ENCODE measurements at regions not wholly inside any gene's neighbourhood (a gene's known extent, or its start where the extent isn't known, plus 50 kb on each side); places are given as distances from the start of the nearest gene placed in this dataset.

DNA sequence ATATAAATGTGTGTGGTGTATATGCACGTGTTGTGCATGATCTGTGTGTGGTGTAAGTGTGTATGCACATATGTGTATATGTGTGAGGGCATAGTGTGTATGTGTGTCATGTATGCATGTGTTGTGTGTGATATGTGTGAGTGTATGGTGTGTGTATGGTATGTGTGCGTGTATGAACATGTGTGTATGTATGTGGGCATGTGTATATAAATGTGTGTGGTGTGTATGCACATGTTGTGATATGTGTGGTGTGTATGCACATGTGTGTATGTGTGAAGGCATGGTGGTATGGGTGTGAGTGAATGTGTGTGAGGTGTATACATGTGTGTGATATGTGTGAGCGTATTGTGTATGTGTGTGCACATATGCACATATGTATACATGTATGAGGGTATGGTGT, 198.7 kb downstream of the RBFOX3 start:
- Mint-ChIP-seq H3K27me3 (peaks cover 22% of the 10 kb centered on the region), H3K27ac (no peak overlapping the region), H3K9me3 (no peaks in the 10 kb centered on the region), H3K36me3 (no peaks in the 10 kb centered on the region), H3K4me1 (no peaks in the 10 kb centered on the region), H3K4me3 (no peak overlapping the region)
- no peak for DNase-seq

DNA sequence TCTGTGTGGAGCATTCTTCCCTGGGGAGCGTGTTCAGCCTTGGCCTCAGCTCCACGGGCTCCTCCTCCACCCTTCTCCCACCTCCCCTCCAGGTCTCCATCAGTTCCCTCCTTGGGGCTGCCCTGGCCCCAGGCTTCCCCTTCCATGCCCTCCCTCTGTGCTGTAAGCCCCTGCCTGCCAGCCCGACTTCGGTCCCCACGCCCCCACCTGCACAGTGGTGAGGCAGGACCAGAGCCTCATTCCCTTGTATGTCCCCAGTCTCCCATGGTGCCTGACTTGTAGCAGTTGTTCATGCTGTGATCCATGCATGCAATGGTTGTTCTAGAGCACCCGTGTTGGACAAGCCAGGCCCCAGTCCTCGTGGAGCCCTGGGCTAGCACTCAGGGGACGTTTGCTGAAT, 199.4 kb downstream of the RBFOX3 start:
- no peaks in the 10 kb centered on the region for H3K4me1 Mint-ChIP-seq

DNA sequence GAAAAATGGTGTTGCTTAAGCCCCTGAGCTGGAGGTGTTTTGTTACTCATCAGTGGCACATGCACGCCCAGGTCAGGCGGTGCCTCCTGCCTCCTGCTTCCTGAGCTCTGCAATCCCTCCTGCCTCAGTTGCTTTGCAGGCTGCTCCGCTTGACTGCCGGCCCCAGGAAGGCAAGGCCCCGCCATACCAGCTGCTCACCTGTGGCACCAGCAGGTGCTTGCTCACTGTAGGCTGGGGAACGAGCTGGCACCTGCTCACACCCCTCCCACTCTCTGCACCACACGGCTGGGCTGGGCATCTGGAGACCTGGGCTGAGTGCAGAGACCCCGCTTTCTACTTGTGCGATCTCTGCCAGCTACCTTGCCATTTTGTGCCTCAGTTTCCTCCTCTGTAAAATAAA, 200.2 kb downstream of the RBFOX3 start:
- peaks cover 31% of the 10 kb centered on the region for H3K27me3 Mint-ChIP-seq
- no peak overlapping the region for H3K4me3 Mint-ChIP-seq
- DNase-seq, result no peak
- H3K9me3 Mint-ChIP-seq, result no peaks in the 10 kb centered on the region
- H3K27ac Mint-ChIP-seq, result no peak overlapping the region
- H3K36me3 Mint-ChIP-seq, result no peaks in the 10 kb centered on the region
- H3K4me1 Mint-ChIP-seq, result no peaks in the 10 kb centered on the region

More for the DNA sequence above, 199.4 kb downstream of the RBFOX3 start:
- no peak for DNase-seq
- H3K27me3 Mint-ChIP-seq, result peaks cover 29% of the 10 kb centered on the region
- no peak overlapping the region for H3K27ac Mint-ChIP-seq
- H3K4me3 Mint-ChIP-seq, result no peak overlapping the region
- H3K9me3 Mint-ChIP-seq, result no peaks in the 10 kb centered on the region
- no peaks in the 10 kb centered on the region for H3K36me3 Mint-ChIP-seq

DNA sequence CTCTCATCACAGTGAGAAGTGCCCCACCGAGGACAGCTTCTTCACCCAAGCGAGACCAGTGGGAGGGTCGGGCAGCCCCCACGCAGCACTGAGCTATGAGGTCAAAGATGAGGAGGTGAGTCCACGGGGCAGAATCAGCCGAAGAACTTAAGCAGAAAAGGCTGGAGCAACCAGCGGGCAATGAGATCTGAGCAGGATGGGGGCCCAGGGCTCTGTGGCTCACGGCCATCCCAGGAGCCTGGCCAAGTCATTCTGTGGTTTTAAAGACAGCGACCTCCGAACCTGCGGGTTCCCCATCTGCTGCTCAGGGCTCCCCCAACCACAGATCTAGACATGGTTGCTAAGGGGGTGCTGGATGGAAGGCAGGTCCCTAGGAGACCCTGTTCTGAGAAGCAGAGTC, 202.6 kb downstream of the RBFOX3 start:
- no peaks in the 10 kb centered on the region for H3K36me3 Mint-ChIP-seq
- no peak for DNase-seq
- H3K4me1 Mint-ChIP-seq, result no peaks in the 10 kb centered on the region
- no peaks in the 10 kb centered on the region for H3K9me3 Mint-ChIP-seq
- H3K27me3 Mint-ChIP-seq, result peaks cover 45% of the 10 kb centered on the region
- H3K27ac Mint-ChIP-seq, result no peak overlapping the region
- no peak overlapping the region for H3K4me3 Mint-ChIP-seq

DNA sequence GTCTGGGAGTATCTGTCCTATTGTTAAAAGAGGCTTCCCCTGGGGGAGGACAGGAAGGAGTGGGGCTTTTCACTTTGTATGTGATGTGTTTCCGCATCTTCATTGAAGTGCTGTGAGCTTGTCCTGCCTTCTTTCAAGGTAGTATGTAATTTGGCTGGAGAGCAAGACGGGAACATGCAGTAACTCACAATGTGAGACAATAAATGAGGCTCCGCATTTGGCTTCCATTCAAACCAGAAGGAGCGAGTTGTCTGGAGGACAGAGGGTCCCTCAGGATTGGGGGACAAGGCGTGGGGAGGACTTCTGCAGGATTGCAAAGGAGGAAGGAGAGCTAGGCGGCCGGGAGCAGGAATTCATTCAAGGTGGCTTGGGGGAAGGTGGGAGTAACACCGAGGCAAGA, 203.5 kb downstream of the RBFOX3 start:
- no peak for DNase-seq
- Mint-ChIP-seq H3K9me3 (no peaks in the 10 kb centered on the region), H3K4me3 (no peak overlapping the region), H3K4me1 (no peaks in the 10 kb centered on the region), H3K36me3 (no peaks in the 10 kb centered on the region), H3K27ac (no peak overlapping the region), H3K27me3 (peaks cover 50% of the 10 kb centered on the region)

DNA sequence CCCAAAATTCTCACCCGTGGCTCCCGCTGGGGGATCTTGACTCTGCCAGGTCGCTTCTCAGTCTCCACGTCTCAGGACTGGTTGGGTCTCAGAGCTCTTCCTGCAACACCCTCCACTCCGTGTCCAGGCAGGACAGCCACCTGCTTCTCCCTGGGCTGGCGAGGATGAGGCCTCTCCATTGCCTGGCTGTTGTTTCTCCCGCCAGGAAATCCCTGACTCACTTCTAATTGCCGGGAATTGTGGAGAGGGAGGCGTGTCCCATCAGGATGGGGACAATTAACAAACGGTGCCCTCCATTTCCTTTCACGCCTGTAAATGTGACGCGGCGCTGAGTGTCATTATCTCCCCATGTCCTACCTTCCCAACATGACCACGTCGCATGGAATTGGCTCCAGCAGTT, 204.5 kb downstream of the RBFOX3 start:
- Mint-ChIP-seq H3K27me3 (peaks cover 58% of the 10 kb centered on the region), H3K9me3 (no peaks in the 10 kb centered on the region), H3K36me3 (no peaks in the 10 kb centered on the region), H3K4me1 (peaks cover 2% of the 10 kb centered on the region), H3K27ac (no peak overlapping the region), H3K4me3 (no peak overlapping the region)
- no peak for DNase-seq

DNA sequence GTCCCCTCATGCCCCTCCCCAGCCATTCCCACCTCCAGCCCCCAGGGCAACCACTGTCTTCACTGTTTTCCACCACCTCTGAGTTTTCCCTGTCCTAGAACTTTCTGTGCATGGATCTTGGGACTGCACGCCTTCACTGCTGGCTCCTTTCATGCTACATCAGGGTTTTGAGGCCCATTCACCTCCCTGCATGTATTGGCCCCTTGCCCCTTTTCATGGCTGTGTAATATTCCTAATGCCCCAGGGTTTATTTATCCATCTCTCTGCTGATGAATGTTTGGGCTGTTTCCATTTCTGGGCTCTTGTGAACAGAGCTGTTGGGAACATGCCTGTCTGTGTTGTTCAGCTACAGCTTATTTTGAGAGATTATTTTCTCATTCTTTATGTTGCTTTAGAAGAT, 205.0 kb downstream of the RBFOX3 start:
- H3K27me3 Mint-ChIP-seq, result peaks cover 63% of the 10 kb centered on the region
- no peak overlapping the region for H3K27ac Mint-ChIP-seq
- H3K4me3 Mint-ChIP-seq, result no peak overlapping the region
- H3K4me1 Mint-ChIP-seq, result peaks cover 7% of the 10 kb centered on the region
- H3K36me3 Mint-ChIP-seq, result no peaks in the 10 kb centered on the region
- no peak for DNase-seq
- H3K9me3 Mint-ChIP-seq, result no peaks in the 10 kb centered on the region

DNA sequence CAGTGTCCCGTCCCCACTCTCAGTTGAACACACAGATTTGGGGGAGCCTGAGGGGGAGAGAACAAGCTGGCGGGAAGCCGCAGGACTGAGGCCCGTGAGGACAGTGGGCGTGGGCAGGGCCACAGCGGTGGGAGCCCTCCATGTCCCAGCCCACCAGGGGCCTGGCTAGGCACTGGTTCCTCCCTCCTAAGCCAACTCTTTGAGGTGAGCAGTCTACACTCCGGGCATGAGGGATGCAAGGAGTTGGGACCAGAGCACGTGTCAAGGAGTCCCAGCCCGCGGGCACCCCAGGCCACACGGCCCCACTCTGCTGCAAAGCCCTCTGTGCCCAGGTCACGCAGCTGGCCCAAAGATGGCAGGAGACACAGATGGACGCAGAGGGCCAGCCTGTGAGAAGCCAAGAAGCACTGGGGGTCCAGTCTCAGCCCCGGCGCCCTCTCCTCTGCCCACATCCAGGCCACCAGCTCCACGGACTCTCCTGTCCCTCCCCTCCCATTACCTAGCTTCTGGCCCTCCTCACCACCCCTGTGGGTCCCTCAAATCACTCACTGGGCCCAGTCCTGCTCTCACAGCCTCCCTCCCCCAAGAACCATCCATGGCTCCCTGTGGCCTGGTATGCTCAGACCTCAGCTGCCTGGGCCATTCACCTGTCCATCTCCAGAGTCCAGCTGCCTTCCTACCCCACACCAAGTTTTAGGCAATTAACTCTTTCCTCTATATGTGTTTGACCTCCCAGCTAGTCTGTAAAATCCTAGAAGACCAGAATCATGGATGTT, 206.5 kb downstream of the RBFOX3 start:
- peaks cover 75% of the 10 kb centered on the region for H3K27me3 Mint-ChIP-seq
- no peaks in the 10 kb centered on the region for H3K36me3 Mint-ChIP-seq
- no peaks in the 10 kb centered on the region for H3K9me3 Mint-ChIP-seq
- H3K4me3 Mint-ChIP-seq, result no peak overlapping the region
- no peak overlapping the region for H3K27ac Mint-ChIP-seq
- DNase-seq, result no peak
- peaks cover 12% of the 10 kb centered on the region for H3K4me1 Mint-ChIP-seq

DNA sequence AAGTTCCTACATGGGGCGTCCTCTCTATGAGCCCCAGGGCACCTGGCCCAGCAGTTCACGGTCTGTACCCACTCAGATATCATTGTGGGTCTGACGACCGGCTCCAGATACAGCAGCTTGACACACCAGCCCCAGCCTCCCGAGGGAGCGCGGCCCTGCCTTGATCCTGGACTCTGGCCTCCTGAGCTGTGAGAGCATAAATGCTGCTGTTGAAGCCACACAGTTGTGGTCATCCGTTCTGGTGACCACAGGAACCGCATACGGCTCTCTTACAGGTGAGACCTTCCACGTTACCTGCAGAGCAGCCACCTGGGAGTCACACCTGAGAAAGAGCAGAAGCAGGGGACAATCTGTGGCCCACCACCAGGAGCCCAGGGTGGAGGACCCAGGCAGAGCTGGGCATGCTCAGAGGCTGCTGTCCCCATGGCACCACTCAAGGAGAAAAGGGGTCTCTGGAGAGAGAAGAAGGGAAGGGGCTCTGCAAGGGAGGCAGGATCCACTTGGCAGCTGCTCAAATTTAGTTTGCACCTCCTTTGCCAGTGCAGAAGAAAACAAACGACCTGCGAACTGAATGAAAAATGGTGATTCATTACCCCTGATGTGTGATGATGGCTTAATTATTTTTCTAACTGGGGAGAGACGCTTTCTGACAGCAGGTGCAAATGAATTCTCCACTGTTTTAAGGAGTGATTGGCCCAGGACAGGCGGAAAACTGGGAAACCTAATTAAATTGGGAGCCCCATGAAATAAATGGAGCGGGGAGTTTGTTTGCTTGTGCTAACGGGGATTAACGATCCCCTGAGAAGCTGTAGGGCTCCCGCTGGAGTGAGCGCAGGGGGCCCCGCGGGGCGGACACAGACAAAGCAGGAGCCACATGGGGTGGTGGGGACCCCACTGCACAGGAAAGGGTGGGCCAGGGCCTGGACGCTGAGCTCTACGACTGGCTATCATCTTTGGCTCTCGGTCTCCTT, 208.9 kb downstream of the RBFOX3 start:
- H3K4me3 Mint-ChIP-seq, result no peak overlapping the region
- H3K27me3 Mint-ChIP-seq, result peaks cover 71% of the 10 kb centered on the region
- H3K4me1 Mint-ChIP-seq, result peaks cover 12% of the 10 kb centered on the region
- no peak for DNase-seq
- H3K36me3 Mint-ChIP-seq, result no peaks in the 10 kb centered on the region
- H3K9me3 Mint-ChIP-seq, result no peaks in the 10 kb centered on the region
- no peak overlapping the region for H3K27ac Mint-ChIP-seq

DNA sequence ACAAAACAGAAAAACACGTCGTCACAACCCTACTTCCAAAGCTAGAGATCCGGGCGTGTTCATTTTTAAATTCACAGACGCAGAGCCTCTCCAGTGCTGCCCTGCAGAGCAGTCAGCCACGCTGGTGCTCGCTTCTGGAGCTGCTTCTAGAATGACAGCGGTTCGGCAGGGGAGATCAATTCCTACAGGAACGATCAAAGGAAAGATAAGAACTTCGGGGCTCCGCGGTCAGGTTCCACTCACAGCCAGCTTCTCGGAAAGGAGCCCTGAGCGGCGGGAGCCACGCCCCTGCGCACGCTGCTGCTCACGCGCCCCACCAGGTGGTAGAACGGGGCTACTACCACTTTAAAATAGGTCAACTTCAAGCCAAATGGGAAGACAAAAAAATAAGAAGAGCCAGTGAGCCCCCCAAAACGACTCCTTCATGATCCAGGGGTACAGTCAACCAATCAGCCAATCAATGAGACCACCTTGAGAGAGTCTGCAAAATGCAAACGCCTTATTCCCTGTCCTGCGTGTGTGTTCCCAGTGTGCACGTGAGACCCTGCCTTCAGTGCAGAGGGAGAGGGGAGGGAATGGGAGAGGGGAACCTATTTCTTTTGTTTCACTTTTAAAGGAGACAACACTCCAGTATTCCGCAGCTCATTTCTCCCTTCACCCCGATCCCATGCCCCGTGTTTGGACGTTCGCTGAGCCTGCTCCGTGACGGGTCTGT, 209.7 kb downstream of the RBFOX3 start:
- Mint-ChIP-seq H3K4me1 (peaks cover 12% of the 10 kb centered on the region), H3K27ac (no peak overlapping the region), H3K4me3 (peak overlapping the region; percentile 62), H3K27me3 (peaks cover 63% of the 10 kb centered on the region), H3K9me3 (no peaks in the 10 kb centered on the region), H3K36me3 (no peaks in the 10 kb centered on the region)
- DNase-seq, result peak; percentile 65

DNA sequence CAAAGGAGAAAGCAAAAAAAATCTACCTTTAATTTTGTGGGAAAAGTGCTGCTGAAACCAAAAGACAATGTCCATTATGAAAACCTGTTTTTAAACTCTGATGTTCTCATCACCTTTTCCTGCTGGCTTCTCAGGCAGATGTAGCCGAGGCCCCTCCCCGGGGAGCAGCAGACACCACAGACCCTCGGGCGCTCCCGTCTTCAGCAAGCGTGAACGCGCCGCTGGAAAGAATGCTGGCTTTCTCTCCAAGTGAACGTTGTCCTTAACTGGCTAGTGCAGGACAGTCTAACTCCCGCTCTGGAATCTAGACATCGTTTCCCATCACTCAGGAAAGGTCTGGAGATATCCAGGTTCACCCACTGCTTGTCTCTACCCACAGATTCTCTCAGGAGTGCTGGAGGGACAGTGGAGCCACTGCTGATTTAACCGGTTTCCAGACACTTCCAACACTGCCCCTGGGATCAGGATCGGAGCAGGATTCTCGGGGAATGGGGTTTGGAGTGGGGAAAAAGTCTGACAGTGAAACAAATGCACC, 211.2 kb downstream of the RBFOX3 start:
- Mint-ChIP-seq H3K9me3 (no peaks in the 10 kb centered on the region), H3K4me1 (peaks cover 12% of the 10 kb centered on the region), H3K27me3 (peaks cover 51% of the 10 kb centered on the region), H3K36me3 (no peaks in the 10 kb centered on the region), H3K4me3 (no peak overlapping the region), H3K27ac (no peak overlapping the region)
- DNase-seq, result no peak

DNA sequence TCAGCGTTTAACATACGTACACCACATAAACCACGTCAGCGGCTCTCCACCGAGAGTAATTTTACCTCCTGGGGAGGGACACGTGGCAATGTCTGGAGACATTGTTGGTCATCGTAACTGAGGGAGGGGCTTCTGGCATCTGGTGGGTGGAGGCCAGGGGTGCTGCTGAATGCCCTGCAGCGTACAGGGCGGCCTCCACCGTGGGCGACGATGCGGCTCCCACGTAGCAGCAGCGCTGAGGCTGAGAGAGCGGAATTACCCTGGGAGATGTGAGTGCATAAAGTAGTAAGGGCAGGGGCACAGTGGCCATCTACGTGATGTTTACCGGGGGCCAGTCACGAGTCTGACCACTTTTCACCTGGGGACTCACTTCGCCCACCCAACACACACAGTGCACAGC, 212.4 kb downstream of the RBFOX3 start:
- Mint-ChIP-seq H3K4me1 (peaks cover 12% of the 10 kb centered on the region), H3K27ac (no peak overlapping the region), H3K9me3 (no peaks in the 10 kb centered on the region), H3K4me3 (no peak overlapping the region), H3K27me3 (peaks cover 60% of the 10 kb centered on the region), H3K36me3 (no peaks in the 10 kb centered on the region)
- DNase-seq, result no peak

DNA sequence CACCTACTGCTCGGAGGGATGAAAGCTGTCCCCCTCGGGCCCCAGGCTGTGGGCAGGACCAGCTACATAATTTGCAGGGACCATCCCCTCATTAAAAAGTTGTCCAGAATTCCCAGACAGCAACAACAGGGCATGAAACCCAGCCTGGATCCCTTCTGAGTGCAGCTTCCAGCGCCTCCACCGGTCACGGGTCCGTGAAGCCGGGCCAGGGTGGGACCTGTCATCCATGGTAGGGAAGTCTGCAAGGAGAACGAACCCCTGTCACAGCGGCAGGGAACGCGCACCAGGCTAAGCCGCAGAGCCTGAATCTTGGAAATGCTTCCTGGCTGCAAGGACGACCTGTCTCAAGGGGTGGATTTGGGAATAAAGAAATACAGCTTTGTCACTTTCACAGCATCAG, 214.2 kb downstream of the RBFOX3 start:
- H3K27me3 Mint-ChIP-seq, result peaks cover 65% of the 10 kb centered on the region
- DNase-seq, result no peak
- no peak overlapping the region for H3K4me3 Mint-ChIP-seq
- H3K9me3 Mint-ChIP-seq, result no peaks in the 10 kb centered on the region
- peaks cover 12% of the 10 kb centered on the region for H3K4me1 Mint-ChIP-seq
- H3K36me3 Mint-ChIP-seq, result no peaks in the 10 kb centered on the region
- no peak overlapping the region for H3K27ac Mint-ChIP-seq

DNA sequence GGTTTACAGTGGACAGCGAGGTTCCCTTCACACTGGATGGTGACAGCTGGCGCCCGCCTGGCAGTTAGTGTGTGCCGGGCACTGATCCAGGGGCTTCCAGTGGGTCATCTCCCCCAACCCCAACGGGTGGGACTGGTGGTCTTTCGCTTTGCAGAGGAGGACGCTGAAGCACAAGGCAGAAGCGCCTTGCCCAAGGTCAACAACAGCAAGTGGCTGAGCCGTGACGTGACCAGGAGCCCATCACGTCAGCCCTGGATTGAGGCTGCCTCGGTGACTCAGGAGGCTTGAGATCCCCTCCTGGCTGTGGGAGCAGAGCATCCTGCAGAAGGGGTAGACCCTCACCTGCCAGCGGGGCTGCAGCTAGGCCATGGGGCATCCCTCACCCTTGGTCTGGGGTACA, 215.3 kb downstream of the RBFOX3 start:
- no peaks in the 10 kb centered on the region for H3K9me3 Mint-ChIP-seq
- H3K27ac Mint-ChIP-seq, result no peak overlapping the region
- no peak overlapping the region for H3K4me3 Mint-ChIP-seq
- H3K36me3 Mint-ChIP-seq, result no peaks in the 10 kb centered on the region
- peaks cover 68% of the 10 kb centered on the region for H3K27me3 Mint-ChIP-seq
- H3K4me1 Mint-ChIP-seq, result peaks cover 3% of the 10 kb centered on the region
- no peak for DNase-seq

DNA sequence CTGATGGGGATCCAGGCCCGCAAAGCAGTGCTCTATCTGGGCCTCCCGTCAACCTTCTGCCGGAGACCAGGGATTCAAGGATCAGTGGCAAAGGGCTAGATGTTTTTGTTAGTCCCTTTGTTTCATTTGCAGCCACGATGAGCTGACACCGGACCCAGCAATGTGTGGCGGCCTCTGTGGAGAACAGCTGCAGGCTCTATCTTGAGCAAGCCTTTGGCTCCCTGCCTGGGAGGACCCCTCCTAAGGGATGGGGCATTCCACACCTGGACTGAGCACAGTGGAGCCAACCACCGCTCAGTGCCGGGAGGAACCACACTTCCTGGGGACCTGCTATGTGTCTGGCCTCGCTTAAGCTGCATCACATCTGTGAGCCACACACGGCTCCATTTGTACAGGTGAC, 215.8 kb downstream of the RBFOX3 start:
- H3K4me3 Mint-ChIP-seq, result no peak overlapping the region
- H3K27me3 Mint-ChIP-seq, result peaks cover 68% of the 10 kb centered on the region
- no peaks in the 10 kb centered on the region for H3K36me3 Mint-ChIP-seq
- no peak overlapping the region for H3K27ac Mint-ChIP-seq
- DNase-seq, result no peak
- H3K4me1 Mint-ChIP-seq, result no peaks in the 10 kb centered on the region
- H3K9me3 Mint-ChIP-seq, result no peaks in the 10 kb centered on the region

All from activated naive CD8-positive, alpha-beta T cell treated with anti-CD3 and anti-CD28 coated beads for 36 hours (primary cell).